ENCODE measurements at regions not wholly inside any gene's neighbourhood (a gene's known extent, or its start where the extent isn't known, plus 50 kb on each side); places are given as distances from the start of the nearest gene placed in this dataset.
"Not testable (repeated sequence)": the region's sequence is repeated elsewhere in the genome, so short reads cannot be mapped to it uniquely, and the experiment has no call there.

DNA sequence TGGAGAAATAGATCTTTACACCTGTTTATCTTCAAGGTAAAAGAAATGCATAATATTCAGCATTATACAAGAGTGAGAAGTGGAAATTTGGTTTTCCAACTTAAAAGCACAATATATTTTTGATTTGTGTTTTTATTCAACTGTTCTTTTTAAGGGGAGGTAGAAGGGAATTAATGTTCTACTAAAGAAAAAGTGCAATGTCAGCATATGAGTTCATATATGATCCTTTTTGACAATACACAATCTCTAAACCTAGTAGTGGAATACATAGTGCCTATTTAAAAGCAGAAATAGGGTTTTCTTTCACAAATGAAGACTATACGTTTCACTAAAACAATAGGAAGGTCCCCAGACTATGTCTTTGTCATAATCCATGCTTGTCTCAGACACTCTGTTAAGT is 63.2 kb upstream of the ATP5MC3 start:
- TF ChIP-seq, protein P1, sequence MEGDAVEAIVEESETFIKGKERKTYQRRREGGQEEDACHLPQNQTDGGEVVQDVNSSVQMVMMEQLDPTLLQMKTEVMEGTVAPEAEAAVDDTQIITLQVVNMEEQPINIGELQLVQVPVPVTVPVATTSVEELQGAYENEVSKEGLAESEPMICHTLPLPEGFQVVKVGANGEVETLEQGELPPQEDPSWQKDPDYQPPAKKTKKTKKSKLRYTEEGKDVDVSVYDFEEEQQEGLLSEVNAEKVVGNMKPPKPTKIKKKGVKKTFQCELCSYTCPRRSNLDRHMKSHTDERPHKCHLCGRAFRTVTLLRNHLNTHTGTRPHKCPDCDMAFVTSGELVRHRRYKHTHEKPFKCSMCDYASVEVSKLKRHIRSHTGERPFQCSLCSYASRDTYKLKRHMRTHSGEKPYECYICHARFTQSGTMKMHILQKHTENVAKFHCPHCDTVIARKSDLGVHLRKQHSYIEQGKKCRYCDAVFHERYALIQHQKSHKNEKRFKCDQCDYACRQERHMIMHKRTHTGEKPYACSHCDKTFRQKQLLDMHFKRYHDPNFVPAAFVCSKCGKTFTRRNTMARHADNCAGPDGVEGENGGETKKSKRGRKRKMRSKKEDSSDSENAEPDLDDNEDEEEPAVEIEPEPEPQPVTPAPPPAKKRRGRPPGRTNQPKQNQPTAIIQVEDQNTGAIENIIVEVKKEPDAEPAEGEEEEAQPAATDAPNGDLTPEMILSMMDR (IDR thresholded peaks at IDR 0.05; ENCODE audit: insufficient read depth, low read length, poor library complexity, severe bottlenecking), result no peak
- DNase-seq (ENCODE audit: extremely low read depth, insufficient read length), result no peak
- no peak overlapping the region for H3K4me3 ChIP-seq (replicated peaks; ENCODE audit: low read depth, low read length)
- no peaks in the 10 kb centered on the region for H3K27me3 ChIP-seq (replicated peaks; ENCODE audit: control insufficient read depth, insufficient read depth, low read length)
- H3K36me3 ChIP-seq (ENCODE audit: control insufficient read depth, insufficient read depth, low read length), result no peaks in the 10 kb centered on the region

DNA sequence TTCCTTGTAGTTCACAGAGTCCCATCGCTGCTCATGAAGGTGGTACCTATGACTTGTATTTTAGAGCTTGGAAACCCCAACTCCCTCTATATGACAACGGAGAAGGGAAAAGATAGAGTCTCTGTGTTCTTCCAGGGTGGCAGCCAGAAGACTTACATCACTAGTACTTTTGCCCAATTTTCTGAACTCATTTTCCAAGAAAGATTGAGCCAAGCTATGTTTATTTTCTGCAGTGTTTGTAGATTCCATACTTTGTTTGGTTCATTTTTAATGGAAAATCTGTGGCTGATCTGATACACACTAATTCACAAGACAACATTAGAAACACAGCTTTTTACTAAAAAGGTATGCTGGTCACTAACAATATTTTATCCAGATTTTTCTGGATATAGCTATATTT is 60.2 kb upstream of the ATP5MC3 start:
- Histone ChIP-seq H3K27me3 (replicated peaks; ENCODE audit: control insufficient read depth, insufficient read depth, low read length) (no peaks in the 10 kb centered on the region), H3K4me3 (replicated peaks; ENCODE audit: low read depth, low read length) (no peak overlapping the region)

GRCh38 chr2:175240033-175240432 is 58.5 kb upstream of the ATP5MC3 start:
- H3K27me3 ChIP-seq (replicated peaks; ENCODE audit: control insufficient read depth, insufficient read depth, low read length); DNase-seq (ENCODE audit: extremely low read depth, insufficient read length); H3K36me3 ChIP-seq (ENCODE audit: control insufficient read depth, insufficient read depth, low read length); H3K4me3 ChIP-seq (replicated peaks; ENCODE audit: low read depth, low read length): not testable (repeated sequence)

More for the DNA sequence above, 60.2 kb upstream of the ATP5MC3 start:
- H3K36me3 ChIP-seq (ENCODE audit: control insufficient read depth, insufficient read depth, low read length), result no peaks in the 10 kb centered on the region
- TF ChIP-seq, protein P1 (IDR thresholded peaks at IDR 0.05; ENCODE audit: insufficient read depth, low read length, poor library complexity, severe bottlenecking), result no peak
- no peak for DNase-seq (ENCODE audit: extremely low read depth, insufficient read length)

GRCh38 chr2:175236930-175237329 is 55.4 kb upstream of the ATP5MC3 start:
- H3K27me3 ChIP-seq (replicated peaks; ENCODE audit: control insufficient read depth, insufficient read depth, low read length), result no peaks in the 10 kb centered on the region
- no peaks in the 10 kb centered on the region for H3K36me3 ChIP-seq (ENCODE audit: control insufficient read depth, insufficient read depth, low read length)
- DNase-seq (ENCODE audit: extremely low read depth, insufficient read length), result no peak
- no peak overlapping the region for H3K4me3 ChIP-seq (replicated peaks; ENCODE audit: low read depth, low read length)
- TF ChIP-seq, protein P1 (IDR thresholded peaks at IDR 0.05; ENCODE audit: insufficient read depth, low read length, poor library complexity, severe bottlenecking), result no peak

- no peak overlapping the region for H3K4me3 ChIP-seq (replicated peaks; ENCODE audit: low read depth, low read length)
- no peak for DNase-seq (ENCODE audit: extremely low read depth, insufficient read length)
- TF ChIP-seq, protein P1 (IDR thresholded peaks at IDR 0.05; ENCODE audit: insufficient read depth, low read length, poor library complexity, severe bottlenecking), result no peak
- H3K36me3 ChIP-seq (ENCODE audit: control insufficient read depth, insufficient read depth, low read length), result no peaks in the 10 kb centered on the region
- no peaks in the 10 kb centered on the region for H3K27me3 ChIP-seq (replicated peaks; ENCODE audit: control insufficient read depth, insufficient read depth, low read length)
These were observed 53.1 kb upstream of the ATP5MC3 start for GRCh38 chr2:175234650-175235049.

DNA sequence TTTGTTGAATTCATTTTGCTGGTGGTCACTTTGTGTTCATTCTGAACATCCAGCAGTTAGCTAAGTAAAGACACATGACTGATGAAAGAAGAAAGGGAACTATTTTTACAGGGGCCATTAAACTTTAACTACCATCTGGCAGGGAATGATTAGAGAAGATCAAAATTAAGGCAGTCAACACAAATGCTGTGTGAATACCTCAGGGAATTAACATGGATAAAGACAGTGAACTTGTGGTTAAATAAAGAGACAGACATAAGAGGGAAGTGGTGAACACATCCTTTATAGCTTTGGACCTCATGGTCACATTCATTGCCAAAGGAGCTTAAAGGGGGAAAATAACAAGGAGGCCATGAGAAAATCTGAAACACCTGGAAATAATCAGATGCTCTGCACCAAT is 52.6 kb upstream of the ATP5MC3 start:
- Histone ChIP-seq H3K36me3 (ENCODE audit: control insufficient read depth, insufficient read depth, low read length) (no peaks in the 10 kb centered on the region), H3K27me3 (replicated peaks; ENCODE audit: control insufficient read depth, insufficient read depth, low read length) (no peaks in the 10 kb centered on the region), H3K4me3 (replicated peaks; ENCODE audit: low read depth, low read length) (no peak overlapping the region)
- DNase-seq (ENCODE audit: extremely low read depth, insufficient read length), result no peak
- TF ChIP-seq, protein P1 (IDR thresholded peaks at IDR 0.05; ENCODE audit: insufficient read depth, low read length, poor library complexity, severe bottlenecking), result no peak

All from GM06990 (cell line).